GM21825 (cell line): ENCODE measurements at regions not wholly inside any gene's neighbourhood (a gene's known extent, or its start where the extent isn't known, plus 50 kb on each side); places are given as distances from the start of the nearest gene placed in this dataset.
"Not testable (repeated sequence)": the region's sequence is repeated elsewhere in the genome, so short reads cannot be mapped to it uniquely, and the experiment has no call there.

Experiments
- ATAC-seq: cut with Tn5 transposase; IDR thresholded peaks from one replicate; pipeline ENCODE4 v1.9.1; 2021; ENCODE audit warnings: mild to moderate bottlenecking, moderate library complexity; ENCODE audit not compliant: unreplicated experiment

- no peak for ATAC-seq
Observed at GRCh38 chr6:16909658-16910360, 148.5 kb upstream of the ATXN1 start.

- ATAC-seq, result no peak
Observed at GRCh38 chr6:16907991-16908390, 146.7 kb upstream of the ATXN1 start.

- ATAC-seq, result no peak
Observed at GRCh38 chr6:16904957-16905356, 143.7 kb upstream of the ATXN1 start.

GRCh38 chr6:16903470-16903869 lies 142.2 kb upstream of the ATXN1 start:
- no peak for ATAC-seq

GRCh38 chr6:16902502-16902901 lies 141.2 kb upstream of the ATXN1 start:
- no peak for ATAC-seq

- no peak for ATAC-seq
Observed at GRCh38 chr6:16901782-16902181, 140.5 kb upstream of the ATXN1 start.

DNA sequence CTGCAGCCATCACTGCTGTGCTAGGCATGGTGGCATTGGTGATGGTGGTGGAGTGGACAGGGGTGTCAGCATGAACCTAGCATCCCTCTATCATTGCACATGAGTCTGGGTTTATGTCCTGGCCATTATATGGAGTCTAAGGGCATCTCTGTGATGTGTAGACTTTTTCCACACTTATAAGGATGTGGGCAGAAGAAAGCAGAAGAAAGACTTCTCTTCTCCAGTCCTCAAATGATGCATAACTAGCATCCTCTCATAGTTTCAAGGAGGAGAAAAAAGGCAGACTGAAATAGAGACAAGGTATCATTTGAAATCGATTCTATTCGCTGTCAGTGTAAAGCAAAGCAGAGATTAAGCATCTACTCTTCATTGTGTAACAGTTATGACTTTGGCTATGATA lies 140.0 kb upstream of the ATXN1 start:
- ATAC-seq, result no peak

GRCh38 chr6:16898640-16899396 lies 137.6 kb upstream of the ATXN1 start:
- ATAC-seq, result no peak

DNA sequence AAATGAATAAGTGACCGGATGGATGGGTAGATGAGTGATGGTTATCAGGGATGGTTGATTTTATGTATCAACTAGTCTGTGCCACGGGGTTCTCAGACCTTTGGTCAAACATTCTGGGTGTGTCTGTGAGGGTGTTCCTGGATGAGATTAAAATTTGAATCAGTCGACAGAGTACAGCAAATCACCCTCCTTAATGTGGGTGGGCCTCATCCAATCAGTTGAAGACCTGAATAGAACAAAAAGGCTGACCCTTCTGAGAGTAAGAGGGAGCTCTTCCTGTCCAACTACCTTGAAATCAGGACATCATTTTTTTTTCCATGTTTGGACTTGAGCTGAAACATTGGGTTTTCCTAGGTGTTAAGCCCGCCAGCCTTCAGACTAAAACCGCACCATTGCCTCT lies 136.4 kb upstream of the ATXN1 start:
- no peak for ATAC-seq

DNA sequence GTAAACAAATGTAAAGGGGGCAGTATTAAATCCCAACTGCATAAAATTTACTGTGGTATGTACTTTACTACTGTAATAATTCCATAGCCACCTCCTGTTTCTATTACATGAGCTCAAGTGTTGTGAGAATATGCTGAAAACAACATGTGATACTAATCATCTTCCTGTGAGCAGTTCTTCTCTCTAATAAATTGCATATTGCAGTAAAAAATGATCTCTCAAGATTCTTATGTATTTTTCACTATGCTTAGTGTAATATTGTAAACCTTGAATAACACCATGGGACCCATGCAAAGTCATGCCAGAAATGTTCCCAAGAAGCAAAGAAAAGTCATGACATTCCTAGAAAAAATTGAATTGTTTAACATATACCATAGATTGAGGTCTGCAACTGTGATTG lies 133.0 kb upstream of the ATXN1 start:
- no peak for ATAC-seq

GRCh38 chr6:16891110-16891509 lies 129.8 kb upstream of the ATXN1 start:
- ATAC-seq, result not testable (repeated sequence)

GRCh38 chr6:16885411-16886160 lies 124.3 kb upstream of the ATXN1 start:
- ATAC-seq, result no peak

GRCh38 chr6:16884526-16884925 lies 123.3 kb upstream of the ATXN1 start:
- ATAC-seq, result no peak

- ATAC-seq, result no peak
Observed at GRCh38 chr6:16883414-16883813, 122.2 kb upstream of the ATXN1 start.

GRCh38 chr6:16882230-16882629 lies 121.0 kb upstream of the ATXN1 start:
- ATAC-seq, result no peak

- ATAC-seq, result not testable (repeated sequence)
Observed at GRCh38 chr6:16876852-16877251, 115.6 kb upstream of the ATXN1 start.

DNA sequence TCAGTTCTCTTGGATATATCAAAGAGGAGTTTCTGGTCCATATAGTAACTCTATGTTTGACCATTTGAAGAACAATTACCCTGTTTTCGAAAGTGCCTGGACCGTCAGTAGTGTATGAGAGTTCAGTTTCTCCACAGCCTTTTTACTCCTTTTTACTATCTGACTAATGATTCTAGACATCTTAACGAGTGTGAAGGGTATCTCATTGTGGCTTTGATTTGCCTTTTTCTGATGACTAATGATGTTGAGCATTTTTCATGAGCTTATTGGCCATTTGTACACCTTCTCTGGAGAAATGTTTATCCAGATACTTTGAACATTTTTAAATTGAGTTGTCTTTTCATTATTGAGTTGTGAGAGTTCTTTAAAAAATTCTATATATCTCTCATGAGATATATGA lies 114.9 kb upstream of the ATXN1 start:
- ATAC-seq, result no peak

GRCh38 chr6:16873698-16874097 lies 112.4 kb upstream of the ATXN1 start:
- ATAC-seq, result no peak

DNA sequence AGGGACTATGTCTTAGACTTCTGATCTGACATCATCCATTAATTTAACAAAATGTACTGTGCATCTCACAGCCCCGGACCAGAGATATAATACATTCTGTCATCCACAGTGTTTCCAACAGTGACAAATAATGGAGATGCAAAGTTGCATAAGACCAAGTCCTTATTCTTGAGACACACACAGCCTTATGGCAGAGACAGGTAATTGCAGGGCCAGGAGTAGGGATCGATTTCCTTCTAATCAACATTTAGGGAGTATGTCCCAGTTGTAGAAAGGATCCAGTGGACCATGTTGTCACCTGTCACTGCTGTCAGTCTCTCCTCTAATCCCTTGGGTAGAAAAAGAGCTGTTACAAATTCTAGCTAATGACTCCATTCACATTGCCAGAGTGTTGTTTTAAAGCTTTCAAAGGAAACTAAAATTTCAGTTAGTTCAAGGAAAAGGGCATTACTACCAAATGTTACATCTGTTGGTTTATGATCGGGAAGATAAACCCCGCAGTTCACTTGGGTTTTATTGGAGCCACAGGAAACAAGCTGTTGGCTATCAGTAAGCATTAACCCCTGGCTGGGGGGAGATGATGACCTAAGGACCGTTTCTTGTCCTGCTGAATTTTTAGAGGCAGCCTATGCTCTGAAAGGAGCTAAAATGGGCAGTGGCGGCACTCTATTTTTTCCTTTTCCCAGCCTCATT lies 111.4 kb upstream of the ATXN1 start:
- no peak for ATAC-seq

- no peak for ATAC-seq
Observed at GRCh38 chr6:16871047-16871446, 109.8 kb upstream of the ATXN1 start.

GRCh38 chr6:16868968-16869367 lies 107.7 kb upstream of the ATXN1 start:
- no peak for ATAC-seq
